GM21825 (cell line): ENCODE measurements at regions not wholly inside any gene's neighbourhood (a gene's known extent, or its start where the extent isn't known, plus 50 kb on each side); places are given as distances from the start of the nearest gene placed in this dataset.

ENCODE experiments used
- ATAC-seq: cut with Tn5 transposase; IDR thresholded peaks from one replicate; pipeline ENCODE4 v1.9.1; 2021; ENCODE audit warnings: mild to moderate bottlenecking, moderate library complexity; ENCODE audit not compliant: unreplicated experiment

- no peak for ATAC-seq
Measured at GRCh38 chr7:106196460-106197021, 84.4 kb upstream of the SYPL1 start.

GRCh38 chr7:106193661-106194060 is 81.5 kb upstream of the SYPL1 start:
- no peak for ATAC-seq

- ATAC-seq: no peak
Measured at GRCh38 chr7:106190589-106191330, 78.6 kb upstream of the SYPL1 start.

GRCh38 chr7:106187613-106188350 is 75.7 kb upstream of the SYPL1 start:
- ATAC-seq: no peak

- ATAC-seq: no peak
Measured at GRCh38 chr7:106185719-106186118, 73.6 kb upstream of the SYPL1 start.

GRCh38 chr7:106183952-106184351 is 71.8 kb upstream of the SYPL1 start:
- no peak for ATAC-seq

GRCh38 chr7:106182904-106183303 is 70.8 kb upstream of the SYPL1 start:
- no peak for ATAC-seq

- ATAC-seq: no peak
Measured at GRCh38 chr7:106181658-106182265, 69.7 kb upstream of the SYPL1 start.

GRCh38 chr7:106180721-106181120 is 68.6 kb upstream of the SYPL1 start:
- no peak for ATAC-seq

GRCh38 chr7:106179256-106179655 is 67.1 kb upstream of the SYPL1 start:
- ATAC-seq: no peak

- ATAC-seq: no peak
Measured at GRCh38 chr7:106178593-106179134, 66.6 kb upstream of the SYPL1 start.

- no peak for ATAC-seq
Measured at GRCh38 chr7:106177738-106178592, 65.9 kb upstream of the SYPL1 start.

- no peak for ATAC-seq
Measured at GRCh38 chr7:106177300-106177690, 65.2 kb upstream of the SYPL1 start.

- peak; percentile 45 for ATAC-seq
Measured at GRCh38 chr7:106176414-106177299, 64.5 kb upstream of the SYPL1 start.

GRCh38 chr7:106175507-106175906 is 63.4 kb upstream of the SYPL1 start:
- no peak for ATAC-seq

GRCh38 chr7:106170651-106171050 is 58.5 kb upstream of the SYPL1 start:
- no peak for ATAC-seq

- no peak for ATAC-seq
Measured at GRCh38 chr7:106169821-106170610, 57.9 kb upstream of the SYPL1 start.

- ATAC-seq: no peak
Measured at GRCh38 chr7:106167439-106168136, 55.5 kb upstream of the SYPL1 start.
